OCI-LY7 (cell line): ENCODE measurements at regions not wholly inside any gene's neighbourhood (a gene's known extent, or its start where the extent isn't known, plus 50 kb on each side); places are given as distances from the start of the nearest gene placed in this dataset.

Experiments
- BruUV-seq: library from RNA; stranded (reverse); fragments of 400-500 nt; replicated peaks from 2 replicates; lab custom pipeline; 2021; lab: Mats Ljungman, UMichigan
- CTCF ChIA-PET: fragments of 300-600 bp; sonication (Branson Sonifier 250); formaldehyde crosslinking; loops from one replicate; lab custom pipeline; 2022; ENCODE audit warnings: antibody characterized with exemption; ENCODE audit not compliant: unreplicated experiment; lab: Charles Lee
- POLR2A ChIA-PET: fragments of 300-600 bp; sonication (Branson Sonifier 250); formaldehyde crosslinking; loops from one replicate; lab custom pipeline; 2022; ENCODE audit warnings: antibody characterized with exemption; lab: Charles Lee
- DNase-seq: peaks from one replicate; pipeline ENCODE4 v3.0.0-alpha.2; 2015; ENCODE audit warnings: low spot score
- H2AFZ ChIP-seq: fragments of 200-600 bp; sonication (generic), shearing (Covaris generic); 2 replicates; pipeline ENCODE4 v1.6.1; 2014; ENCODE audit warnings: mild to moderate bottlenecking, antibody characterized with exemption, low read length, moderate library complexity
- H3K27ac ChIP-seq: fragments of 200-600 bp; sonication (generic); 2 replicates; pipeline ENCODE4 v1.5.1; 2014; ENCODE audit warnings: mixed run types, low read depth, mild to moderate bottlenecking, moderate library complexity, low read length, inconsistent platforms; ENCODE audit not compliant: poor library complexity, severe bottlenecking
- H3K36me3 ChIP-seq: fragments of 200-600 bp; sonication (generic); 2 replicates; pipeline ENCODE4 v1.6.1; 2014; ENCODE audit warnings: mild to moderate bottlenecking, antibody characterized with exemption, low read length, moderate library complexity, mixed read lengths; ENCODE audit not compliant: insufficient read depth
- H3K4me1 ChIP-seq: fragments of 200-600 bp; sonication (generic); 2 replicates; pipeline ENCODE4 v1.5.1; 2014; ENCODE audit warnings: mild to moderate bottlenecking, low read length; ENCODE audit not compliant: insufficient read depth, poor library complexity, severe bottlenecking
- H3K4me2 ChIP-seq: fragments of 200-600 bp; sonication (generic); 2 replicates; pipeline ENCODE4 v1.6.1; 2014; ENCODE audit warnings: mild to moderate bottlenecking, low read length
- H3K4me3 ChIP-seq: fragments of 200-600 bp; sonication (generic); 2 replicates; pipeline ENCODE4 v1.5.1; 2014; ENCODE audit warnings: mild to moderate bottlenecking, low read depth, low read length; ENCODE audit not compliant: poor library complexity, severe bottlenecking
- H3K79me2 ChIP-seq: fragments of 200-600 bp; sonication (generic); 2 replicates; pipeline ENCODE4 v1.6.1; 2016; ENCODE audit warnings: low read depth, mild to moderate bottlenecking, low read length, moderate library complexity, mixed read lengths; ENCODE audit not compliant: insufficient read depth
- H3K9me2 ChIP-seq: fragments of 200-600 bp; sonication (generic); 2 replicates; pipeline ENCODE4 v1.6.1; 2016; ENCODE audit warnings: mild to moderate bottlenecking, low read length, mixed read lengths; ENCODE audit not compliant: insufficient read depth
- H3K9me3 ChIP-seq: fragments of 200-600 bp; sonication (generic); 2 replicates; pipeline ENCODE4 v1.6.1; 2014; ENCODE audit warnings: mild to moderate bottlenecking, mixed run types, low read length, mixed read lengths
- H4K20me1 ChIP-seq: fragments of 200-600 bp; sonication (generic); 2 replicates; pipeline ENCODE4 v1.6.1; 2014; ENCODE audit warnings: mild to moderate bottlenecking, antibody characterized with exemption, low read length, moderate library complexity, mixed read lengths; ENCODE audit not compliant: insufficient read depth
- EZH2phosphoT487 ChIP-seq: fragments of 200-600 bp; sonication (generic); IDR thresholded peaks from 2 replicates; pipeline ENCODE4 v1.6.1; 2018; ENCODE audit warnings: low read depth, borderline replicate concordance, mild to moderate bottlenecking, mixed run types, antibody characterized with exemption, low read length, moderate library complexity, mixed read lengths
- intact Hi-C: fragments of 100-400 bp; cut with micrococcal nuclease; formaldehyde crosslinking; loops from one replicate; pipeline ENCODE4 v1.10.0; 2022; ENCODE audit not compliant: unreplicated experiment
- TF ChIP-seq, protein P1 (sequence below): fragments of 200-600 bp; sonication (generic); conservative IDR thresholded peaks from 2 replicates; pipeline ENCODE4 v1.5.1; 2014; ENCODE audit warnings: mild to moderate bottlenecking, antibody characterized with exemption, low read length, moderate library complexity, mixed read lengths

DNA sequence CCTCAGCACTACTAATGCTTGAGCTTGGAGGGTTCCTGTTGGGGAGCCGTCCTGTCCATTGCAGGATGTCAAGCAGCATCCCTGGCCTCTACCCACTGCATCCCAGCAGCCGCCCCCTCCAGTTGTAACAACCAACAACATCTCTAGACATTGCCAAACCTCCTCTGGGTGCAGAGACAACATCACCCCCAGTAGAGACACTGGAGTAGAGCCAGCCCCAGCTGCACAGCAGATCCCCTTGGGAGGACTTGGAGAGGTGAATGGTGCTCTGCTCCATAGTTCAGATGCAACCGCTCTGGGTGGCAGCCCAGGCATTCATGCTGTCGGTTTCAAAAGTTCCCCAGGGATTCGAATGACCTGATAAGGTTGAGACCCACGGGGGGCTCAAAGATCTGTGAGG lies 259.0 kb downstream of the MN1 start:
- no peaks in the 10 kb centered on the region for H3K36me3 ChIP-seq
- H2AFZ ChIP-seq, result no peak overlapping the region
- H3K9me2 ChIP-seq, result no peaks in the 10 kb centered on the region
- ChIA-PET CTCF (no interaction called here), POLR2A (no interaction called here)
- no peak for DNase-seq
- H3K4me2 ChIP-seq, result no peak overlapping the region
- no peak overlapping the region for H3K4me3 ChIP-seq
- no TSS peak for BruUV-seq
- no peaks in the 10 kb centered on the region for H3K9me3 ChIP-seq
- TF ChIP-seq, protein P1, sequence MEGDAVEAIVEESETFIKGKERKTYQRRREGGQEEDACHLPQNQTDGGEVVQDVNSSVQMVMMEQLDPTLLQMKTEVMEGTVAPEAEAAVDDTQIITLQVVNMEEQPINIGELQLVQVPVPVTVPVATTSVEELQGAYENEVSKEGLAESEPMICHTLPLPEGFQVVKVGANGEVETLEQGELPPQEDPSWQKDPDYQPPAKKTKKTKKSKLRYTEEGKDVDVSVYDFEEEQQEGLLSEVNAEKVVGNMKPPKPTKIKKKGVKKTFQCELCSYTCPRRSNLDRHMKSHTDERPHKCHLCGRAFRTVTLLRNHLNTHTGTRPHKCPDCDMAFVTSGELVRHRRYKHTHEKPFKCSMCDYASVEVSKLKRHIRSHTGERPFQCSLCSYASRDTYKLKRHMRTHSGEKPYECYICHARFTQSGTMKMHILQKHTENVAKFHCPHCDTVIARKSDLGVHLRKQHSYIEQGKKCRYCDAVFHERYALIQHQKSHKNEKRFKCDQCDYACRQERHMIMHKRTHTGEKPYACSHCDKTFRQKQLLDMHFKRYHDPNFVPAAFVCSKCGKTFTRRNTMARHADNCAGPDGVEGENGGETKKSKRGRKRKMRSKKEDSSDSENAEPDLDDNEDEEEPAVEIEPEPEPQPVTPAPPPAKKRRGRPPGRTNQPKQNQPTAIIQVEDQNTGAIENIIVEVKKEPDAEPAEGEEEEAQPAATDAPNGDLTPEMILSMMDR, result no peak
- TF ChIP-seq EZH2phosphoT487, result no peak
- no peaks in the 10 kb centered on the region for H3K79me2 ChIP-seq
- H4K20me1 ChIP-seq, result no peaks in the 10 kb centered on the region
- no peak overlapping the region for H3K27ac ChIP-seq
- H3K4me1 ChIP-seq, result no peaks in the 10 kb centered on the region
- intact Hi-C loops, result no loop called here

- no peaks in the 10 kb centered on the region for H4K20me1 ChIP-seq
- BruUV-seq, result no TSS peak
- H3K4me3 ChIP-seq, result no peak overlapping the region
- H3K4me1 ChIP-seq, result no peaks in the 10 kb centered on the region
- POLR2A ChIA-PET, result no interaction called here
- H3K79me2 ChIP-seq, result no peaks in the 10 kb centered on the region
- intact Hi-C loops, result no loop called here
- TF ChIP-seq EZH2phosphoT487, result no peak
- no peak overlapping the region for H3K4me2 ChIP-seq
- H3K9me2 ChIP-seq, result no peaks in the 10 kb centered on the region
- H3K36me3 ChIP-seq, result no peaks in the 10 kb centered on the region
- H2AFZ ChIP-seq, result no peak overlapping the region
- no peak for DNase-seq
- H3K27ac ChIP-seq, result no peak overlapping the region
- CTCF ChIA-PET, result no interaction called here
- no peaks in the 10 kb centered on the region for H3K9me3 ChIP-seq
Measured at GRCh38 chr22:27543460-27543859, 258.1 kb downstream of the MN1 start.

- no peak overlapping the region for H3K27ac ChIP-seq
- no TSS peak for BruUV-seq
- H3K36me3 ChIP-seq, result no peaks in the 10 kb centered on the region
- H3K9me2 ChIP-seq, result no peaks in the 10 kb centered on the region
- H4K20me1 ChIP-seq, result no peaks in the 10 kb centered on the region
- ChIA-PET CTCF (interaction anchor here (0.6 kb wide), 1 partner anchor 32 kb away, joined by 3 read pairs; no protein-coding TSS in a partner anchor), POLR2A (no interaction called here)
- no peak for DNase-seq
- H2AFZ ChIP-seq, result no peak overlapping the region
- no peaks in the 10 kb centered on the region for H3K9me3 ChIP-seq
- no peak overlapping the region for H3K4me2 ChIP-seq
- H3K4me3 ChIP-seq, result no peak overlapping the region
- intact Hi-C loops, result no loop called here
- TF ChIP-seq EZH2phosphoT487, result no peak
- TF ChIP-seq, protein P1, result no peak
- H3K4me1 ChIP-seq, result no peaks in the 10 kb centered on the region
- H3K79me2 ChIP-seq, result no peaks in the 10 kb centered on the region
Measured at GRCh38 chr22:27545085-27545484, 256.5 kb downstream of the MN1 start.
